H9 (cell line): ENCODE measurements at regions not wholly inside any gene's neighbourhood (a gene's known extent, or its start where the extent isn't known, plus 50 kb on each side); places are given as distances from the start of the nearest gene placed in this dataset.

ENCODE experiments used
- DNase-seq: peaks from one replicate; pipeline ENCODE4 v3.0.0-alpha.2; 2017
- H2AFZ ChIP-seq: one replicate; pipeline ENCODE4 v1.6.1; 2013; ENCODE audit warnings: mild to moderate bottlenecking, low read length, control low read depth, moderate library complexity
- H2AK5ac ChIP-seq: 2 replicates; pipeline ENCODE4 v1.6.1; 2013; ENCODE audit warnings: low read length, control low read depth, mixed read lengths; ENCODE audit not compliant: insufficient read length
- H2BK120ac ChIP-seq: one replicate; pipeline ENCODE4 v1.6.1; 2013; ENCODE audit warnings: low read depth, mild to moderate bottlenecking, low read length, control low read depth, inconsistent platforms; ENCODE audit not compliant: poor library complexity, severe bottlenecking
- H2BK12ac ChIP-seq: 2 replicates; pipeline ENCODE4 v1.6.1; 2013; ENCODE audit warnings: low read length, control low read depth, mixed read lengths, low read depth; ENCODE audit not compliant: insufficient read length
- H2BK15ac ChIP-seq: 2 replicates; pipeline ENCODE4 v1.6.1; 2013; ENCODE audit warnings: low read depth, low read length, control low read depth
- H2BK20ac ChIP-seq: one replicate; pipeline ENCODE4 v1.6.1; 2013; ENCODE audit warnings: low read depth, mild to moderate bottlenecking, low read length, control low read depth, inconsistent platforms; ENCODE audit not compliant: poor library complexity, severe bottlenecking
- H2BK5ac ChIP-seq: 2 replicates; pipeline ENCODE4 v1.6.1; 2013; ENCODE audit warnings: low read length, control low read depth, mixed read lengths; ENCODE audit not compliant: insufficient read length
- H3K14ac ChIP-seq: 2 replicates; pipeline ENCODE4 v1.6.1; 2013; ENCODE audit warnings: low read length, control low read depth; ENCODE audit not compliant: insufficient read depth
- H3K18ac ChIP-seq: 2 replicates; pipeline ENCODE4 v1.6.1; 2013; ENCODE audit warnings: low read depth, mild to moderate bottlenecking, mixed read lengths, low read length, control low read depth; ENCODE audit not compliant: insufficient read length
- H3K23ac ChIP-seq: 2 replicates; pipeline ENCODE4 v1.6.1; 2013; ENCODE audit warnings: low read length, control low read depth, mixed read lengths, low read depth; ENCODE audit not compliant: insufficient read length
- H3K23me2 ChIP-seq: 2 replicates; pipeline ENCODE4 v1.6.1; 2013; ENCODE audit warnings: low read depth, mild to moderate bottlenecking, mixed read lengths, low read length, control low read depth; ENCODE audit not compliant: insufficient read length, poor library complexity, severe bottlenecking
- H3K27ac ChIP-seq: 2 replicates; pipeline ENCODE4 v1.5.1; 2013; ENCODE audit warnings: low read length, control low read depth, mixed read lengths, low read depth; ENCODE audit not compliant: insufficient read length
- H3K27me3 ChIP-seq: 2 replicates; pipeline ENCODE4 v1.6.1; 2013; ENCODE audit warnings: low read length, control low read depth, inconsistent platforms; ENCODE audit not compliant: insufficient read depth
- H3K4ac ChIP-seq: 2 replicates; pipeline ENCODE4 v1.6.1; 2013; ENCODE audit warnings: low read depth, mild to moderate bottlenecking, control low read depth, inconsistent platforms, low read length, moderate library complexity
- H3K4me1 ChIP-seq: 2 replicates; pipeline ENCODE4 v1.6.1; 2013; ENCODE audit warnings: low read length, control low read depth, inconsistent platforms; ENCODE audit not compliant: insufficient read depth
- H3K4me2 ChIP-seq: 2 replicates; pipeline ENCODE4 v1.6.1; 2013; ENCODE audit warnings: low read length, control low read depth, mixed read lengths; ENCODE audit not compliant: insufficient read length, insufficient read depth
- H3K56ac ChIP-seq: 2 replicates; pipeline ENCODE4 v1.6.1; 2013; ENCODE audit warnings: low read depth, mild to moderate bottlenecking, mixed read lengths, low read length, control low read depth; ENCODE audit not compliant: insufficient read length
- H3K79me1 ChIP-seq: 2 replicates; pipeline ENCODE4 v1.6.1; 2013; ENCODE audit warnings: low read depth, mild to moderate bottlenecking, moderate library complexity, low read length, control low read depth, inconsistent platforms; ENCODE audit not compliant: insufficient read depth, poor library complexity, severe bottlenecking
- H3K79me2 ChIP-seq: 2 replicates; pipeline ENCODE4 v1.6.1; 2013; ENCODE audit warnings: low read length, control low read depth, inconsistent platforms; ENCODE audit not compliant: insufficient read depth
- H3K9ac ChIP-seq: 2 replicates; pipeline ENCODE4 v1.6.1; 2013; ENCODE audit warnings: low read length, control low read depth, mixed read lengths; ENCODE audit not compliant: insufficient read length; ENCODE audit errors: extremely low read depth
- H3K9me3 ChIP-seq: one replicate; pipeline ENCODE4 v1.6.1; 2013; ENCODE audit warnings: low read depth, low read length, inconsistent platforms; ENCODE audit not compliant: control insufficient read depth
- H3T11ph ChIP-seq: one replicate; pipeline ENCODE4 v1.6.1; 2013; ENCODE audit warnings: mild to moderate bottlenecking, low read length, control low read depth, inconsistent platforms
- H4K20me1 ChIP-seq: one replicate; pipeline ENCODE4 v1.6.1; 2013; ENCODE audit not compliant: control insufficient read depth, insufficient read length, insufficient read depth
- H4K5ac ChIP-seq: 2 replicates; pipeline ENCODE4 v1.6.1; 2013; ENCODE audit warnings: low read depth, mild to moderate bottlenecking, mixed read lengths, low read length, control low read depth; ENCODE audit not compliant: insufficient read length
- H4K8ac ChIP-seq: replicated peaks from 2 replicates; pipeline ENCODE4 v1.6.1; 2013; ENCODE audit warnings: low read length, control low read depth, mixed read lengths, low read depth; ENCODE audit not compliant: insufficient read length
- H4K91ac ChIP-seq: 2 replicates; pipeline ENCODE4 v1.6.1; 2013; ENCODE audit warnings: low read depth, mild to moderate bottlenecking, moderate library complexity, mixed read lengths, low read length, control low read depth; ENCODE audit not compliant: insufficient read length
- H3K27ac Mint-ChIP-seq, 3 experiments: 2 replicates in 2 of 3; 3 replicates in 1 of 3; pipeline ENCODE4 v1.8.0; 2020 to 2021; ENCODE audit warnings: mixed read lengths in 3 of 3, mild to moderate bottlenecking in 1 of 3, moderate library complexity in 1 of 3
- H3K27me3 Mint-ChIP-seq: 2 replicates; pipeline ENCODE4 v1.8.0; 2021; ENCODE audit warnings: low read depth, mild to moderate bottlenecking, moderate library complexity, mixed read lengths
- H3K36me3 Mint-ChIP-seq, 3 experiments: 2 replicates in 2 of 3; 3 replicates in 1 of 3; pipeline ENCODE4 v1.8.0; 2020 to 2021; ENCODE audit warnings: low read depth in 3 of 3, mixed read lengths in 3 of 3; ENCODE audit not compliant: insufficient read depth in 1 of 3
- H3K4me1 Mint-ChIP-seq, 2 experiments: 2 replicates each; pipeline ENCODE4 v1.8.0; 2020; ENCODE audit warnings: mixed read lengths in 2 of 2
- H3K4me3 Mint-ChIP-seq, 2 experiments: 2 replicates in 1 of 2; 3 replicates in 1 of 2; pipeline ENCODE4 v1.8.0; 2020 to 2021; ENCODE audit warnings: mild to moderate bottlenecking in 2 of 2, mixed read lengths in 2 of 2, moderate library complexity in 1 of 2
- H3K9me3 Mint-ChIP-seq, 2 experiments: 2 replicates in 1 of 2; 3 replicates in 1 of 2; pipeline ENCODE4 v1.8.0; 2020; ENCODE audit warnings: mild to moderate bottlenecking in 2 of 2, mixed read lengths in 2 of 2, moderate library complexity in 1 of 2
- CTCF ChIP-seq: fragments of 200-600 bp; sonication (generic); conservative IDR thresholded peaks from 3 replicates; pipeline ENCODE4 v1.8.0; 2021; ENCODE audit warnings: antibody characterized with exemption, mild to moderate bottlenecking
- WGBS: extraction: QIAGEN DNeasy Blood & Tissue Kit; methylation state at CpG from one replicate; pipeline ENCODE4 v1.1.7; 2013; ENCODE audit warnings: missing lambda C conversion rate, low lambda C conversion rate, mixed read lengths; ENCODE audit not compliant: insufficient read length; ENCODE audit errors: extremely low coverage; 5-methylcytosine and 5-hydroxymethylcytosine counted together

GRCh38 chrX:43386875-43387274, 269.2 kb upstream of the MAOA start:
- Histone ChIP-seq H4K91ac (no peak overlapping the region), H4K20me1 (no peaks in the 10 kb centered on the region), H3K18ac (no peak overlapping the region), H2AFZ (no peak overlapping the region), H3K4me1 (no peaks in the 10 kb centered on the region), H4K5ac (no peak overlapping the region), H3K9me3 (no peaks in the 10 kb centered on the region), H3K9ac (no peak overlapping the region), H3K79me2 (no peaks in the 10 kb centered on the region), H2BK20ac (no peak overlapping the region), H2AK5ac (no peak overlapping the region), H3K27ac (no peak overlapping the region), H3K4ac (no peak overlapping the region), H3K79me1 (no peaks in the 10 kb centered on the region), H3K4me2 (no peak overlapping the region), H2BK120ac (no peak overlapping the region), H3K23ac (no peak overlapping the region), H3T11ph (no peak overlapping the region), H3K56ac (no peak overlapping the region), H3K27me3 (no peaks in the 10 kb centered on the region), H2BK12ac (no peak overlapping the region), H3K23me2 (no peaks in the 10 kb centered on the region), H3K14ac (no peak overlapping the region), H4K8ac (no peak overlapping the region), H2BK15ac (no peak overlapping the region), H2BK5ac (no peak overlapping the region)
- no CpG with 5 or more reads among the region's 1 CpG for WGBS
- Mint-ChIP-seq H3K27me3 (no peaks in the 10 kb centered on the region; the same call in 1 of the 2 replicates), H3K4me1 (peaks cover 10 to 15% of the 10 kb centered on the region in 2 experiments), H3K27ac (no peak overlapping the region), H3K36me3 (peaks cover 2 to 14% (median 3%) of the 10 kb centered on the region in 3 experiments; a peak in 5 of 7 replicates), H3K9me3 (peaks cover 3 to 43% of the 10 kb centered on the region in 2 experiments; a peak in 4 of 5 replicates), H3K4me3 (no peak overlapping the region)
- TF ChIP-seq CTCF: no peak
- DNase-seq: no peak
